Panc1 (cell line): ENCODE measurements at regions not wholly inside any gene's neighbourhood (a gene's known extent, or its start where the extent isn't known, plus 50 kb on each side); places are given as distances from the start of the nearest gene placed in this dataset.

Experiments used
- ATAC-seq: fragments of 200-7000 bp; cut with Tn5 transposase; 2 replicates; pipeline ENCODE4 v1.9.1; 2020; ENCODE audit warnings: mild to moderate bottlenecking, moderate library complexity
- BruUV-seq: library from RNA; stranded (reverse); fragments of 400-500 nt; replicated peaks from 2 replicates; lab custom pipeline; 2021; lab: Mats Ljungman, UMichigan
- CTCF ChIA-PET: fragments of 300-600 bp; sonication (Branson Sonifier 250); formaldehyde crosslinking; loops from one replicate; lab custom pipeline; 2022; ENCODE audit warnings: antibody characterized with exemption; lab: Charles Lee
- POLR2A ChIA-PET: fragments of 300-600 bp; sonication (Branson Sonifier 250); formaldehyde crosslinking; loops from one replicate; lab custom pipeline; 2022; ENCODE audit warnings: antibody characterized with exemption; lab: Charles Lee
- DNase-seq: peaks from one replicate; pipeline ENCODE4 v3.0.0-alpha.2; 2010; ENCODE audit warnings: low read depth, low spot score
- H3K27ac ChIP-seq: 2 replicates; pipeline ENCODE4 v1.5.1; 2011; ENCODE audit warnings: mild to moderate bottlenecking, low read length, inconsistent platforms
- H3K27me3 ChIP-seq: fragments of 200-500 bp; sonication (Bioruptor generic); 2 replicates; pipeline ENCODE4 v1.6.0; 2014; ENCODE audit warnings: low read length, inconsistent platforms; ENCODE audit not compliant: control insufficient read depth, insufficient read depth
- H3K36me3 ChIP-seq: fragments of 200-500 bp; sonication (Bioruptor generic); 2 replicates; pipeline ENCODE4 v1.5.1; 2014; ENCODE audit warnings: inconsistent platforms, mild to moderate bottlenecking, low read length, moderate library complexity; ENCODE audit not compliant: control insufficient read depth, insufficient read depth
- H3K4me1 ChIP-seq: 2 replicates; pipeline ENCODE4 v1.5.1; 2011; ENCODE audit warnings: inconsistent platforms, mild to moderate bottlenecking, low read length, moderate library complexity; ENCODE audit not compliant: control insufficient read depth, insufficient read depth
- H3K4me3 ChIP-seq, 2 experiments: 2 replicates each; pipeline ENCODE4 v1.5.1; 2011 to 2012; ENCODE audit warnings: low read depth in 2 of 2, low read length in 2 of 2, mild to moderate bottlenecking in 2 of 2, inconsistent platforms in 1 of 2, moderate library complexity in 1 of 2
- H3K9me3 ChIP-seq: fragments of 200-500 bp; sonication (Bioruptor generic); 2 replicates; pipeline ENCODE4 v1.5.1; 2014; ENCODE audit warnings: low read depth, mild to moderate bottlenecking, inconsistent platforms, low read length, moderate library complexity; ENCODE audit not compliant: control insufficient read depth, insufficient read depth
- POLR2AphosphoS5 ChIP-seq: IDR thresholded peaks from 2 replicates; pipeline ENCODE4 v1.6.1; 2012; ENCODE audit warnings: mild to moderate bottlenecking, low read depth, low read length, moderate library complexity
- SIN3A ChIP-seq: IDR thresholded peaks from 2 replicates; pipeline ENCODE4 v1.6.1; 2012; ENCODE audit warnings: low read depth, mild to moderate bottlenecking, low read length, moderate library complexity, borderline replicate concordance; ENCODE audit not compliant: insufficient read depth
- TCF7L2 ChIP-seq: IDR thresholded peaks from 2 replicates; pipeline ENCODE4 v1.6.1; 2011; ENCODE audit warnings: mild to moderate bottlenecking, low read depth, low read length, inconsistent platforms
- in situ Hi-C: cut with HindIII; loops from 2 replicates; pipeline ENCODE4 v1.10.0; 2016; ENCODE audit warnings: low sequenced_read_pairs, low pct_unique_long_range_greater_than_20kb
- intact Hi-C: fragments of 100-400 bp; cut with micrococcal nuclease; formaldehyde crosslinking; loops from one replicate; pipeline ENCODE4 v1.10.0; 2022; ENCODE audit not compliant: unreplicated experiment
- TF ChIP-seq, protein P1 (sequence below), 2 experiments: IDR thresholded peaks; 2 replicates each; pipeline ENCODE4 v1.6.1; 2011 to 2012; ENCODE audit warnings: low read depth in 2 of 2, control low read depth in 1 of 2, low read length in 1 of 2, mild to moderate bottlenecking in 1 of 2, moderate library complexity in 1 of 2; ENCODE audit not compliant: insufficient read depth in 1 of 2
- TF ChIP-seq, protein P2 (sequence below): fragments of 450-650 bp; IDR thresholded peaks from 2 replicates; pipeline ENCODE4 v1.5.1; 2017; ENCODE audit warnings: mild to moderate bottlenecking

DNA sequence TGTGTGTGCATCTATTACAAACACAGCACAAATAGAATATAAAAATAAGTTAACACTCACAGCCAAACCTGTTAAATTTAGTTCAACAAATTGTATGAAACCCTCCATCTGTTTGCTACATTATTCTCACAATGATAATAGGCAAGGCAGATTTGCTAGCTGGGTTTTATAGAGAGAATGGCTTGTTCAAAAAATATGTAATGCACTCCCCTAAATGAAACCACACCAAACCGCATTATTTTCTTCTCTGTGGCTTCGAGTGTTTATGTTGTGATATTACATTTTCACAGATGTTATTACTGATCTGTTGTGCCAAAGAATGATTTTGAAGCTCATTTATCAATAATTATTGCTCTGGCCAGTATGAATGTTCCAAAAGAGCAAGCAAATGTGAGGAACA lies 92.9 kb downstream of the SPATA31D1 start:
- intact Hi-C loops: no loop called here

DNA sequence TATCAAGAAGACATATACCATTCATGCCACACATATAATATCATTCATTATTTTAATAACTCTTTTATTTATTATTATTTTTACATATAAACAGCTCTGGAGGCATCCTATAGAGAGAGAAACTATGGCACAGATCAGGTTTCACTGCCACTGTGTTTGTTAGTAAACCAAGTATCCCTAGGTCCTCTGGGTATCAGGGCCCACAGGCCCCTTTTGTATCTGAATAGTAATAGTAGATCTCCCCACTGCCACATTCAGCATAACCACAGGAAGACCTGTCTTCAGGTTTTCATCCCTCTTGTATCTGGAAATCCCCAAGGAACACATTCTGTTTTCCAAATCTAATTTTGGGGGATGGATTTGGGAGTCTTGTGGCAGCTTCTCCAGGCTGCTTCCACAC lies 94.0 kb downstream of the SPATA31D1 start:
- no peak for TF ChIP-seq POLR2AphosphoS5
- no peak for TF ChIP-seq SIN3A
- TF ChIP-seq, protein P1, sequence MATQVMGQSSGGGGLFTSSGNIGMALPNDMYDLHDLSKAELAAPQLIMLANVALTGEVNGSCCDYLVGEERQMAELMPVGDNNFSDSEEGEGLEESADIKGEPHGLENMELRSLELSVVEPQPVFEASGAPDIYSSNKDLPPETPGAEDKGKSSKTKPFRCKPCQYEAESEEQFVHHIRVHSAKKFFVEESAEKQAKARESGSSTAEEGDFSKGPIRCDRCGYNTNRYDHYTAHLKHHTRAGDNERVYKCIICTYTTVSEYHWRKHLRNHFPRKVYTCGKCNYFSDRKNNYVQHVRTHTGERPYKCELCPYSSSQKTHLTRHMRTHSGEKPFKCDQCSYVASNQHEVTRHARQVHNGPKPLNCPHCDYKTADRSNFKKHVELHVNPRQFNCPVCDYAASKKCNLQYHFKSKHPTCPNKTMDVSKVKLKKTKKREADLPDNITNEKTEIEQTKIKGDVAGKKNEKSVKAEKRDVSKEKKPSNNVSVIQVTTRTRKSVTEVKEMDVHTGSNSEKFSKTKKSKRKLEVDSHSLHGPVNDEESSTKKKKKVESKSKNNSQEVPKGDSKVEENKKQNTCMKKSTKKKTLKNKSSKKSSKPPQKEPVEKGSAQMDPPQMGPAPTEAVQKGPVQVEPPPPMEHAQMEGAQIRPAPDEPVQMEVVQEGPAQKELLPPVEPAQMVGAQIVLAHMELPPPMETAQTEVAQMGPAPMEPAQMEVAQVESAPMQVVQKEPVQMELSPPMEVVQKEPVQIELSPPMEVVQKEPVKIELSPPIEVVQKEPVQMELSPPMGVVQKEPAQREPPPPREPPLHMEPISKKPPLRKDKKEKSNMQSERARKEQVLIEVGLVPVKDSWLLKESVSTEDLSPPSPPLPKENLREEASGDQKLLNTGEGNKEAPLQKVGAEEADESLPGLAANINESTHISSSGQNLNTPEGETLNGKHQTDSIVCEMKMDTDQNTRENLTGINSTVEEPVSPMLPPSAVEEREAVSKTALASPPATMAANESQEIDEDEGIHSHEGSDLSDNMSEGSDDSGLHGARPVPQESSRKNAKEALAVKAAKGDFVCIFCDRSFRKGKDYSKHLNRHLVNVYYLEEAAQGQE (IDR thresholded peaks at IDR 0.05; ENCODE audit: insufficient read depth in 1 of 2, low read depth in 2 of 2, low read length in 1 of 2): no peak
- TF ChIP-seq, protein P2, sequence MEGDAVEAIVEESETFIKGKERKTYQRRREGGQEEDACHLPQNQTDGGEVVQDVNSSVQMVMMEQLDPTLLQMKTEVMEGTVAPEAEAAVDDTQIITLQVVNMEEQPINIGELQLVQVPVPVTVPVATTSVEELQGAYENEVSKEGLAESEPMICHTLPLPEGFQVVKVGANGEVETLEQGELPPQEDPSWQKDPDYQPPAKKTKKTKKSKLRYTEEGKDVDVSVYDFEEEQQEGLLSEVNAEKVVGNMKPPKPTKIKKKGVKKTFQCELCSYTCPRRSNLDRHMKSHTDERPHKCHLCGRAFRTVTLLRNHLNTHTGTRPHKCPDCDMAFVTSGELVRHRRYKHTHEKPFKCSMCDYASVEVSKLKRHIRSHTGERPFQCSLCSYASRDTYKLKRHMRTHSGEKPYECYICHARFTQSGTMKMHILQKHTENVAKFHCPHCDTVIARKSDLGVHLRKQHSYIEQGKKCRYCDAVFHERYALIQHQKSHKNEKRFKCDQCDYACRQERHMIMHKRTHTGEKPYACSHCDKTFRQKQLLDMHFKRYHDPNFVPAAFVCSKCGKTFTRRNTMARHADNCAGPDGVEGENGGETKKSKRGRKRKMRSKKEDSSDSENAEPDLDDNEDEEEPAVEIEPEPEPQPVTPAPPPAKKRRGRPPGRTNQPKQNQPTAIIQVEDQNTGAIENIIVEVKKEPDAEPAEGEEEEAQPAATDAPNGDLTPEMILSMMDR: no peak
- in situ Hi-C loops: no loop called here
- intact Hi-C loops: no loop called here
- H3K27ac ChIP-seq: no peak overlapping the region
- no peaks in the 10 kb centered on the region for H3K4me1 ChIP-seq
- ATAC-seq: no peak
- no peaks in the 10 kb centered on the region for H3K36me3 ChIP-seq
- DNase-seq: no peak
- no peaks in the 10 kb centered on the region for H3K9me3 ChIP-seq
- POLR2A ChIA-PET: no interaction called here
- no peak overlapping the region for H3K4me3 ChIP-seq
- CTCF ChIA-PET: no interaction called here
- no peaks in the 10 kb centered on the region for H3K27me3 ChIP-seq
- BruUV-seq: no TSS peak

More for the DNA sequence above, 92.9 kb downstream of the SPATA31D1 start:
- no peaks in the 10 kb centered on the region for H3K9me3 ChIP-seq
- H3K36me3 ChIP-seq: no peaks in the 10 kb centered on the region
- no TSS peak for BruUV-seq
- TF ChIP-seq POLR2AphosphoS5: no peak
- TF ChIP-seq SIN3A: no peak
- TF ChIP-seq, protein P2: no peak
- TF ChIP-seq, protein P1 (IDR thresholded peaks at IDR 0.05; ENCODE audit: insufficient read depth in 1 of 2, low read depth in 2 of 2, low read length in 1 of 2): no peak
- TF ChIP-seq TCF7L2: no peak
- POLR2A ChIA-PET: no interaction called here
- no peaks in the 10 kb centered on the region for H3K27me3 ChIP-seq
- DNase-seq: no peak
- no peaks in the 10 kb centered on the region for H3K4me1 ChIP-seq
- no peak overlapping the region for H3K4me3 ChIP-seq
- in situ Hi-C loops: no loop called here
- H3K27ac ChIP-seq: no peak overlapping the region
- no peak for ATAC-seq
- CTCF ChIA-PET: no interaction called here
